OCI-LY1 (cell line): ENCODE measurements at regions not wholly inside any gene's neighbourhood (a gene's known extent, or its start where the extent isn't known, plus 50 kb on each side); places are given as distances from the start of the nearest gene placed in this dataset.

ENCODE experiments used
- EZH2 ChIP-seq: fragments of 200-600 bp; sonication (generic), shearing (Covaris generic); IDR thresholded peaks from 2 replicates; pipeline ENCODE4 v1.8.0; 2017; ENCODE audit warnings: borderline replicate concordance, mixed run types, mild to moderate bottlenecking, antibody characterized with exemption, low read length, moderate library complexity, mixed read lengths
- TF ChIP-seq, protein P1 (sequence below): fragments of 200-600 bp; sonication (generic), shearing (Covaris generic); IDR thresholded peaks from 2 replicates; pipeline ENCODE4 v1.5.1; 2017; ENCODE audit warnings: mild to moderate bottlenecking, antibody characterized with exemption, low read length, moderate library complexity, mixed read lengths

DNA sequence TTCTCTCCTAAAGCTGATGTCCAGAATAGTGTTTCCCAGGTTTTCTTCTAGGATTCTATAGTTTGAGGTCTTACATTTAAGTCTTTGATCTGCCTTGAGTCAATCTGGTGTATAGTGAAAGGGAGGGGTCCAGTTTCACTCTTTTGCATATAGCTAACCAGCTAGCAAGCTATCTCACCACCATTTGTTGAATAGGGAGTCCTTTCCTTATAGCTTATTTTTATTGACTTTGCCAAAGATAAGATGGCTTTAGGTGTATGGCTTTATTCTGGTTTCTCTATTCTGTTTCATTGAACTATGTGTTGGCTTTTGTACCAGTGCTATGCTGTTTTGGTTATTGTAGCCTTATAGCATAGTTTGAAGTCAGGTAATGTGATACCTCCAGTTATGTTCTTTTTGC, 1386.1 kb downstream of the SLITRK5 start:
- no peak for TF ChIP-seq EZH2
- TF ChIP-seq, protein P1, sequence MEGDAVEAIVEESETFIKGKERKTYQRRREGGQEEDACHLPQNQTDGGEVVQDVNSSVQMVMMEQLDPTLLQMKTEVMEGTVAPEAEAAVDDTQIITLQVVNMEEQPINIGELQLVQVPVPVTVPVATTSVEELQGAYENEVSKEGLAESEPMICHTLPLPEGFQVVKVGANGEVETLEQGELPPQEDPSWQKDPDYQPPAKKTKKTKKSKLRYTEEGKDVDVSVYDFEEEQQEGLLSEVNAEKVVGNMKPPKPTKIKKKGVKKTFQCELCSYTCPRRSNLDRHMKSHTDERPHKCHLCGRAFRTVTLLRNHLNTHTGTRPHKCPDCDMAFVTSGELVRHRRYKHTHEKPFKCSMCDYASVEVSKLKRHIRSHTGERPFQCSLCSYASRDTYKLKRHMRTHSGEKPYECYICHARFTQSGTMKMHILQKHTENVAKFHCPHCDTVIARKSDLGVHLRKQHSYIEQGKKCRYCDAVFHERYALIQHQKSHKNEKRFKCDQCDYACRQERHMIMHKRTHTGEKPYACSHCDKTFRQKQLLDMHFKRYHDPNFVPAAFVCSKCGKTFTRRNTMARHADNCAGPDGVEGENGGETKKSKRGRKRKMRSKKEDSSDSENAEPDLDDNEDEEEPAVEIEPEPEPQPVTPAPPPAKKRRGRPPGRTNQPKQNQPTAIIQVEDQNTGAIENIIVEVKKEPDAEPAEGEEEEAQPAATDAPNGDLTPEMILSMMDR = no peak
